ENCODE measurements at regions not wholly inside any gene's neighbourhood (a gene's known extent, or its start where the extent isn't known, plus 50 kb on each side); places are given as distances from the start of the nearest gene placed in this dataset.

DNA sequence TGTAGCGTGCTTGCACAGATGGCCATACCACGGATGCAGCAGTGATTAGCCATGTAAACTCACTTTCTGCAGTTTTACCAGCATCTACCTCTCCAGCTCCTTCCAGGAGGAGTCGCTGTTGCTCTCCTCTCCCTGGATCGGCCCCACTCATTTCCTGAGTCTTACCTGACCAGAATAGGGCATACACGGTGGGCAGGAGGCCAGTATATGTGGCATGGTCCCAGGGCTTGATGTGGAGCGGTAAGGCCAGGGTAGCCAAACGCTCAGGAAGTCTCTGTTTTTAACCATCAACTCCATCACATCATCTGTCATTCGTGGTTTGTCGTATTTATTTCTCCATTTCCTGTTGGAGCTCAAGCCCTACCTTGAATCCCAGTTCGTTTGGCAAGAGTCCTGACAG, 163.4 kb upstream of the USP24 start:
- TF ChIP-seq, protein P1, sequence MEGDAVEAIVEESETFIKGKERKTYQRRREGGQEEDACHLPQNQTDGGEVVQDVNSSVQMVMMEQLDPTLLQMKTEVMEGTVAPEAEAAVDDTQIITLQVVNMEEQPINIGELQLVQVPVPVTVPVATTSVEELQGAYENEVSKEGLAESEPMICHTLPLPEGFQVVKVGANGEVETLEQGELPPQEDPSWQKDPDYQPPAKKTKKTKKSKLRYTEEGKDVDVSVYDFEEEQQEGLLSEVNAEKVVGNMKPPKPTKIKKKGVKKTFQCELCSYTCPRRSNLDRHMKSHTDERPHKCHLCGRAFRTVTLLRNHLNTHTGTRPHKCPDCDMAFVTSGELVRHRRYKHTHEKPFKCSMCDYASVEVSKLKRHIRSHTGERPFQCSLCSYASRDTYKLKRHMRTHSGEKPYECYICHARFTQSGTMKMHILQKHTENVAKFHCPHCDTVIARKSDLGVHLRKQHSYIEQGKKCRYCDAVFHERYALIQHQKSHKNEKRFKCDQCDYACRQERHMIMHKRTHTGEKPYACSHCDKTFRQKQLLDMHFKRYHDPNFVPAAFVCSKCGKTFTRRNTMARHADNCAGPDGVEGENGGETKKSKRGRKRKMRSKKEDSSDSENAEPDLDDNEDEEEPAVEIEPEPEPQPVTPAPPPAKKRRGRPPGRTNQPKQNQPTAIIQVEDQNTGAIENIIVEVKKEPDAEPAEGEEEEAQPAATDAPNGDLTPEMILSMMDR (conservative IDR thresholded peaks at IDR 0.05): peak; percentile 43
- TF ChIP-seq EZH2 (IDR thresholded peaks at IDR 0.05; ENCODE audit: low read depth): no peak
